Liver (tissue), 8 donors: ENCODE measurements at regions not wholly inside any gene's neighbourhood (a gene's known extent, or its start where the extent isn't known, plus 50 kb on each side); places are given as distances from the start of the nearest gene placed in this dataset.

Experiments
- DNase-seq: peaks from one replicate; pipeline ENCODE4 v3.0.0-alpha.2; 2017; ENCODE audit warnings: low spot score
- H3K27ac ChIP-seq, 2 donors: one replicate each; pipeline ENCODE4 v1.7.0; 2013; ENCODE audit warnings: inconsistent platforms in 2 of 2, low read length in 2 of 2, control low read depth in 1 of 2, low read depth in 1 of 2, mild to moderate bottlenecking in 1 of 2
- H3K27me3 ChIP-seq, 4 donors: one replicate each; pipeline versions ENCODE4 v1.6.1 to v1.7.0; 2013; ENCODE audit warnings: low read length in 3 of 4, inconsistent platforms in 1 of 4, mild to moderate bottlenecking in 1 of 4, moderate library complexity in 1 of 4; ENCODE audit not compliant: control insufficient read depth in 4 of 4, insufficient read depth in 4 of 4
- H3K36me3 ChIP-seq, 4 donors: one replicate each; pipeline versions ENCODE4 v1.6.1 to v1.7.0; 2013; ENCODE audit warnings: low read length in 3 of 4, mild to moderate bottlenecking in 3 of 4, low read depth in 1 of 4, moderate library complexity in 1 of 4; ENCODE audit not compliant: control insufficient read depth in 4 of 4, insufficient read depth in 3 of 4
- H3K4me1 ChIP-seq, 4 donors: one replicate each; pipeline versions ENCODE4 v1.6.1 to v1.7.0; 2013; ENCODE audit warnings: low read length in 3 of 4, mild to moderate bottlenecking in 3 of 4, moderate library complexity in 1 of 4; ENCODE audit not compliant: control insufficient read depth in 4 of 4, insufficient read depth in 4 of 4
- H3K4me3 ChIP-seq, 3 donors: one replicate each; pipeline versions ENCODE4 v1.6.1 to v1.7.0; 2013; ENCODE audit warnings: low read length in 3 of 3, control low read depth in 1 of 3, low read depth in 1 of 3, mild to moderate bottlenecking in 1 of 3
- H3K9ac ChIP-seq, 2 donors: one replicate each; pipeline ENCODE4 v1.7.0; 2013; ENCODE audit warnings: low read length in 2 of 2, mild to moderate bottlenecking in 2 of 2, moderate library complexity in 2 of 2, control low read depth in 1 of 2, low read depth in 1 of 2
- H3K9me3 ChIP-seq, 4 donors: one replicate each; pipeline versions ENCODE4 v1.6.1 to v1.7.0; 2013; ENCODE audit warnings: low read length in 3 of 4; ENCODE audit not compliant: control insufficient read depth in 4 of 4
- EGR1 ChIP-seq, 2 donors: IDR thresholded peaks; 2 replicates each; pipeline ENCODE4 v1.6.1; 2016 to 2018; ENCODE audit warnings: antibody characterized with exemption in 2 of 2, low read depth in 2 of 2
- FOXA1 ChIP-seq: IDR thresholded peaks from 2 replicates; pipeline ENCODE4 v1.6.1; 2016; ENCODE audit warnings: antibody characterized with exemption
- FOXA2 ChIP-seq: IDR thresholded peaks from 2 replicates; pipeline ENCODE4 v1.6.1; 2016; ENCODE audit warnings: antibody characterized with exemption
- GABPA ChIP-seq, 2 donors: IDR thresholded peaks in 1 of 2; conservative IDR thresholded peaks in 1 of 2; 2 replicates each; pipeline ENCODE4 v1.6.1; 2016; ENCODE audit warnings: antibody characterized with exemption in 2 of 2, mild to moderate bottlenecking in 1 of 2, moderate library complexity in 1 of 2
- HNF4A ChIP-seq, 2 donors: conservative IDR thresholded peaks; 2 replicates each; pipeline ENCODE4 v1.6.1; 2016; ENCODE audit warnings: antibody characterized with exemption in 2 of 2, mild to moderate bottlenecking in 2 of 2
- HNF4G ChIP-seq: IDR thresholded peaks from 2 replicates; pipeline ENCODE4 v1.6.1; 2016; ENCODE audit warnings: antibody characterized with exemption
- NR2F2 ChIP-seq: IDR thresholded peaks from 2 replicates; pipeline ENCODE4 v1.6.1; 2016; ENCODE audit warnings: antibody characterized with exemption
- RAD21 ChIP-seq, 2 donors: IDR thresholded peaks; 2 replicates each; pipeline ENCODE4 v1.6.1; 2016; ENCODE audit warnings: antibody characterized with exemption in 2 of 2, mild to moderate bottlenecking in 2 of 2
- RXRA ChIP-seq, 2 donors: IDR thresholded peaks; 2 replicates each; pipeline ENCODE4 v1.6.1; 2017 to 2018; ENCODE audit warnings: antibody characterized with exemption in 2 of 2, mild to moderate bottlenecking in 1 of 2
- SP1 ChIP-seq: IDR thresholded peaks from 2 replicates; pipeline ENCODE4 v1.6.1; 2018; ENCODE audit warnings: antibody characterized with exemption, mild to moderate bottlenecking
- TAF1 ChIP-seq: conservative IDR thresholded peaks from 2 replicates; pipeline ENCODE4 v1.6.1; 2016; ENCODE audit warnings: antibody characterized with exemption, mild to moderate bottlenecking
- YY1 ChIP-seq: IDR thresholded peaks from 2 replicates; pipeline ENCODE4 v1.6.1; 2016; ENCODE audit warnings: antibody characterized with exemption, mild to moderate bottlenecking
- WGBS: extraction: QIAGEN DNeasy Blood & Tissue Kit; methylation state at CpG from one replicate; pipeline ENCODE4 v1.1.7; 2013; 5-methylcytosine and 5-hydroxymethylcytosine counted together
- TF ChIP-seq, protein P1 (sequence below): fragments of 150-350 bp; IDR thresholded peaks from 2 replicates; pipeline ENCODE4 v1.5.1; 2017; ENCODE audit warnings: improper control_type of control experiment, low read depth, low read length; ENCODE audit not compliant: missing input control
- TF ChIP-seq, protein P2 (sequence below): IDR thresholded peaks from 2 replicates; pipeline ENCODE4 v1.6.1; 2016; ENCODE audit warnings: antibody characterized with exemption
- TF ChIP-seq, protein P3 (sequence below): IDR thresholded peaks from 2 replicates; pipeline ENCODE4 v1.6.1; 2016; ENCODE audit warnings: antibody characterized with exemption
- TF ChIP-seq, protein P4 (sequence below): IDR thresholded peaks from 2 replicates; pipeline ENCODE4 v1.6.1; 2016; ENCODE audit warnings: antibody characterized with exemption
- TF ChIP-seq, protein P5 (sequence below): IDR thresholded peaks from 2 replicates; pipeline ENCODE4 v1.6.1; 2016; ENCODE audit warnings: antibody characterized with exemption, mild to moderate bottlenecking
- donor health status: healthy.
- donor health status: healthy.
- donor health status: healthy.
- donor health status: healthy.
- donor health status: healthy.

DNA sequence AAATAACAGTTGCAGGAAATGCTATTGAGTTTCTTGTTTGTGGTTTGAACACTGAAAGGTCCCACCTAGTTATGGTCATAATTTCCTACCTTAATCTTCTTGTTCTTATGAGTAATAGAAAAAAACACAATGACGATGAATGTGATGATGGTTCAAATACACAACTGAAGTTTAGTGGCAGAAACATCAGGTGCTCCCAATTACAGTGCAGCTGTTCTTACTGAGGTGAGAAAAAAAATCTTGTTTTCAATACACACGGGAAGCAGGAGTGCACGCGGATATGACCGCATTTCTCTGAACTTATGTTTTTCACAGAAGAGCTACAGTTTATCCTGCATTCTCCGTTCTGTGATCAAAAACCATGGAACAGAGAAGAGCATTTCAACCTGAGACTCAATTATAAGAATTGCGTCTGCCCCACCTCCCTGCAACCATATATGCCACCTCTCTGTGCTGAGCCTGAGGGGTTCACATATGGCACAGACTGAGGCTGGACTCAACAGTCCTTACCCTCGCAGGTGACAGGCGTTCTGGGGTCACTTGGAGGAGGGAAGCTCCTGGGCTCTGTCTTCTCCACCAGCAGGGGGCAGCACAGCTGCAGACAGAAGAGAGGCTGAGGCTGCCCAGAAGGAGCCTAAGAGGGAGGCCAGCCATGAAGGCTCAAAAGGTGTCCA, 99.7 kb upstream of the IGLL5 start:
- H3K36me3 ChIP-seq, result no peaks in the 10 kb centered on the region
- no peaks in the 10 kb centered on the region for H3K27me3 ChIP-seq
- no peak overlapping the region for H3K27ac ChIP-seq
- H3K4me3 ChIP-seq, result no peak overlapping the region
- DNase-seq, result peak; percentile 61
- H3K4me1 ChIP-seq, result peaks cover 0 to 4% (median 0%) of the 10 kb centered on the region in 4 donors
- no peak overlapping the region for H3K9ac ChIP-seq
- 72% methylated on average over 9 of the region's 9 CpGs for WGBS
- no peaks in the 10 kb centered on the region for H3K9me3 ChIP-seq
- TF ChIP-seq, protein P1, sequence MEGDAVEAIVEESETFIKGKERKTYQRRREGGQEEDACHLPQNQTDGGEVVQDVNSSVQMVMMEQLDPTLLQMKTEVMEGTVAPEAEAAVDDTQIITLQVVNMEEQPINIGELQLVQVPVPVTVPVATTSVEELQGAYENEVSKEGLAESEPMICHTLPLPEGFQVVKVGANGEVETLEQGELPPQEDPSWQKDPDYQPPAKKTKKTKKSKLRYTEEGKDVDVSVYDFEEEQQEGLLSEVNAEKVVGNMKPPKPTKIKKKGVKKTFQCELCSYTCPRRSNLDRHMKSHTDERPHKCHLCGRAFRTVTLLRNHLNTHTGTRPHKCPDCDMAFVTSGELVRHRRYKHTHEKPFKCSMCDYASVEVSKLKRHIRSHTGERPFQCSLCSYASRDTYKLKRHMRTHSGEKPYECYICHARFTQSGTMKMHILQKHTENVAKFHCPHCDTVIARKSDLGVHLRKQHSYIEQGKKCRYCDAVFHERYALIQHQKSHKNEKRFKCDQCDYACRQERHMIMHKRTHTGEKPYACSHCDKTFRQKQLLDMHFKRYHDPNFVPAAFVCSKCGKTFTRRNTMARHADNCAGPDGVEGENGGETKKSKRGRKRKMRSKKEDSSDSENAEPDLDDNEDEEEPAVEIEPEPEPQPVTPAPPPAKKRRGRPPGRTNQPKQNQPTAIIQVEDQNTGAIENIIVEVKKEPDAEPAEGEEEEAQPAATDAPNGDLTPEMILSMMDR, result peak; percentile 69
- TF ChIP-seq, protein P2, sequence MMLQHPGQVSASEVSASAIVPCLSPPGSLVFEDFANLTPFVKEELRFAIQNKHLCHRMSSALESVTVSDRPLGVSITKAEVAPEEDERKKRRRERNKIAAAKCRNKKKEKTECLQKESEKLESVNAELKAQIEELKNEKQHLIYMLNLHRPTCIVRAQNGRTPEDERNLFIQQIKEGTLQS, result no peak
- TF ChIP-seq HNF4G, result no peak
- TF ChIP-seq NR2F2, result no peak
- no peak for TF ChIP-seq FOXA1
- no peak for TF ChIP-seq FOXA2
- no peak for TF ChIP-seq YY1
- TF ChIP-seq RXRA (IDR thresholded peaks at IDR 0.05), result no peak
- TF ChIP-seq RAD21 (IDR thresholded peaks at IDR 0.05), result peak; percentile 64 to 82

DNA sequence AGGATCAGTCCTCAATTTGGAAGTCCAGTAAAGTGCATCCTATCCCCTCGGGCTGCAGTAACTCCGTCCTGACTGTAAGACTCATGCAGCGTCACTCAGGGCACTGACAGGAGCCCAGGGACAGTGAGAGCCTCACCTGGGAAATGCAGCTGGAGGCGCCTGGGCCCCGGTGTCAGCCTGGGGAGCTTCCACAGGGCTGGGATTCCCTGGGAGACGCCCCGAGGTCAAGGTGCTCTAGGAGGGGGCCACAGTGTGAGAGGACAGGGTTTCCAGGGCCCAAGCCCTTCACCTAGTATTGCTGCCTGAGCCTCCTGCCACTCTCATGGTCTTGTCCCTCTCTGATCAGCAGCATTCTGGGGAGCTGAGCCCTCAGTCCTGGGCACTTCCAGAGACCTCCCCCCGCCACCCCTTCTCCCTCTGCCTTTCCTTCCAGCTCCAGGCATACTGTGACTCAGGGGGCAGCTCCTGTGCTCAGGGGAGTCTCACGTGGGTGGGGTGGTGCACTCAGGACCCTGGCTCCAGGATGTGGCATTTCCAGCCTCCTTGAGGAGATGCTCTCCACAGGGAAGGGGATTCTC, 99.1 kb upstream of the IGLL5 start:
- TF ChIP-seq FOXA2 (no peak), TAF1 (no peak), NR2F2 (no peak), FOXA1 (no peak), EGR1 (IDR thresholded peaks at IDR 0.05; ENCODE audit: low read depth in 2 of 2) (no peak), GABPA (IDR thresholded peaks at IDR 0.05 in 1 of 2, conservative IDR thresholded peaks at IDR 0.05 in 1 of 2) (no peak), RAD21 (IDR thresholded peaks at IDR 0.05) (no peak), HNF4A (conservative IDR thresholded peaks at IDR 0.05) (no peak), HNF4G (no peak), YY1 (no peak), SP1 (no peak), RXRA (IDR thresholded peaks at IDR 0.05) (no peak)
- TF ChIP-seq, protein P3, sequence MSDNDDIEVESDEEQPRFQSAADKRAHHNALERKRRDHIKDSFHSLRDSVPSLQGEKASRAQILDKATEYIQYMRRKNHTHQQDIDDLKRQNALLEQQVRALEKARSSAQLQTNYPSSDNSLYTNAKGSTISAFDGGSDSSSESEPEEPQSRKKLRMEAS, result no peak
- TF ChIP-seq, protein P4, sequence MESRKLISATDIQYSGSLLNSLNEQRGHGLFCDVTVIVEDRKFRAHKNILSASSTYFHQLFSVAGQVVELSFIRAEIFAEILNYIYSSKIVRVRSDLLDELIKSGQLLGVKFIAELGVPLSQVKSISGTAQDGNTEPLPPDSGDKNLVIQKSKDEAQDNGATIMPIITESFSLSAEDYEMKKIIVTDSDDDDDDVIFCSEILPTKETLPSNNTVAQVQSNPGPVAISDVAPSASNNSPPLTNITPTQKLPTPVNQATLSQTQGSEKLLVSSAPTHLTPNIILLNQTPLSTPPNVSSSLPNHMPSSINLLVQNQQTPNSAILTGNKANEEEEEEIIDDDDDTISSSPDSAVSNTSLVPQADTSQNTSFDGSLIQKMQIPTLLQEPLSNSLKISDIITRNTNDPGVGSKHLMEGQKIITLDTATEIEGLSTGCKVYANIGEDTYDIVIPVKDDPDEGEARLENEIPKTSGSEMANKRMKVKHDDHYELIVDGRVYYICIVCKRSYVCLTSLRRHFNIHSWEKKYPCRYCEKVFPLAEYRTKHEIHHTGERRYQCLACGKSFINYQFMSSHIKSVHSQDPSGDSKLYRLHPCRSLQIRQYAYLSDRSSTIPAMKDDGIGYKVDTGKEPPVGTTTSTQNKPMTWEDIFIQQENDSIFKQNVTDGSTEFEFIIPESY, result no peak
- TF ChIP-seq, protein P5, sequence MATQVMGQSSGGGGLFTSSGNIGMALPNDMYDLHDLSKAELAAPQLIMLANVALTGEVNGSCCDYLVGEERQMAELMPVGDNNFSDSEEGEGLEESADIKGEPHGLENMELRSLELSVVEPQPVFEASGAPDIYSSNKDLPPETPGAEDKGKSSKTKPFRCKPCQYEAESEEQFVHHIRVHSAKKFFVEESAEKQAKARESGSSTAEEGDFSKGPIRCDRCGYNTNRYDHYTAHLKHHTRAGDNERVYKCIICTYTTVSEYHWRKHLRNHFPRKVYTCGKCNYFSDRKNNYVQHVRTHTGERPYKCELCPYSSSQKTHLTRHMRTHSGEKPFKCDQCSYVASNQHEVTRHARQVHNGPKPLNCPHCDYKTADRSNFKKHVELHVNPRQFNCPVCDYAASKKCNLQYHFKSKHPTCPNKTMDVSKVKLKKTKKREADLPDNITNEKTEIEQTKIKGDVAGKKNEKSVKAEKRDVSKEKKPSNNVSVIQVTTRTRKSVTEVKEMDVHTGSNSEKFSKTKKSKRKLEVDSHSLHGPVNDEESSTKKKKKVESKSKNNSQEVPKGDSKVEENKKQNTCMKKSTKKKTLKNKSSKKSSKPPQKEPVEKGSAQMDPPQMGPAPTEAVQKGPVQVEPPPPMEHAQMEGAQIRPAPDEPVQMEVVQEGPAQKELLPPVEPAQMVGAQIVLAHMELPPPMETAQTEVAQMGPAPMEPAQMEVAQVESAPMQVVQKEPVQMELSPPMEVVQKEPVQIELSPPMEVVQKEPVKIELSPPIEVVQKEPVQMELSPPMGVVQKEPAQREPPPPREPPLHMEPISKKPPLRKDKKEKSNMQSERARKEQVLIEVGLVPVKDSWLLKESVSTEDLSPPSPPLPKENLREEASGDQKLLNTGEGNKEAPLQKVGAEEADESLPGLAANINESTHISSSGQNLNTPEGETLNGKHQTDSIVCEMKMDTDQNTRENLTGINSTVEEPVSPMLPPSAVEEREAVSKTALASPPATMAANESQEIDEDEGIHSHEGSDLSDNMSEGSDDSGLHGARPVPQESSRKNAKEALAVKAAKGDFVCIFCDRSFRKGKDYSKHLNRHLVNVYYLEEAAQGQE, result no peak
- TF ChIP-seq, protein P2, result no peak
- TF ChIP-seq, protein P1, result no peak
- 73% methylated on average over 9 of the region's 9 CpGs for WGBS
- Histone ChIP-seq H3K27me3 (no peaks in the 10 kb centered on the region), H3K4me3 (no peak overlapping the region), H3K36me3 (no peaks in the 10 kb centered on the region), H3K4me1 (peaks cover 0 to 4% (median 0%) of the 10 kb centered on the region in 4 donors), H3K27ac (no peak overlapping the region), H3K9ac (no peak overlapping the region), H3K9me3 (no peaks in the 10 kb centered on the region)
- DNase-seq, result no peak
